Mesothelial cell of epicardium (in vitro differentiated cells): ENCODE measurements at regions not wholly inside any gene's neighbourhood (a gene's known extent, or its start where the extent isn't known, plus 50 kb on each side); places are given as distances from the start of the nearest gene placed in this dataset.
"Not testable (repeated sequence)": the region's sequence is repeated elsewhere in the genome, so short reads cannot be mapped to it uniquely, and the experiment has no call there.

Source experiments
- DNase-seq, 2 experiments: peaks; one replicate each; pipeline ENCODE4 v3.0.0; 2021; ENCODE audit warnings: low spot score in 2 of 2; ENCODE audit not compliant: unreplicated experiment in 2 of 2
- H3K27ac Mint-ChIP-seq: 2 replicates; pipeline ENCODE4 v1.8.0; 2021; ENCODE audit warnings: mixed read lengths
- H3K27me3 Mint-ChIP-seq: 2 replicates; pipeline ENCODE4 v1.8.0; 2021; ENCODE audit warnings: low read depth, mixed read lengths
- H3K36me3 Mint-ChIP-seq: 2 replicates; pipeline ENCODE4 v1.8.0; 2021; ENCODE audit warnings: mixed read lengths
- H3K4me1 Mint-ChIP-seq: 2 replicates; pipeline ENCODE4 v1.8.0; 2021; ENCODE audit warnings: mixed read lengths
- H3K4me3 Mint-ChIP-seq: 2 replicates; pipeline ENCODE4 v1.8.0; 2021; ENCODE audit warnings: mild to moderate bottlenecking, moderate library complexity, mixed read lengths
- H3K9me3 Mint-ChIP-seq: 2 replicates; pipeline ENCODE4 v1.8.0; 2021; ENCODE audit warnings: mixed read lengths
- CTCF ChIP-seq: fragments of 200-600 bp; sonication (generic); IDR thresholded peaks from one replicate; pipeline ENCODE4 v1.5.0; 2021; ENCODE audit warnings: antibody characterized with exemption; ENCODE audit not compliant: unreplicated experiment

GRCh38 chrX:23458957-23459356 lies 124.3 kb downstream of the PTCHD1 start:
- not testable (repeated sequence) for H3K27ac Mint-ChIP-seq, H3K36me3 Mint-ChIP-seq, H3K4me3 Mint-ChIP-seq, DNase-seq, H3K4me1 Mint-ChIP-seq, H3K27me3 Mint-ChIP-seq
- H3K9me3 Mint-ChIP-seq, result peaks cover 54% of the 10 kb centered on the region

- Mint-ChIP-seq H3K4me3 (no peak overlapping the region), H3K4me1 (no peaks in the 10 kb centered on the region), H3K9me3 (peaks cover 68% of the 10 kb centered on the region), H3K27me3 (no peaks in the 10 kb centered on the region), H3K36me3 (peaks cover 5% of the 10 kb centered on the region), H3K27ac (no peak overlapping the region)
- DNase-seq, result no peak
- no peak for TF ChIP-seq CTCF
These were observed 130.6 kb downstream of the PTCHD1 start for GRCh38 chrX:23465105-23465791.

- no peaks in the 10 kb centered on the region for H3K27me3 Mint-ChIP-seq
- H3K27ac Mint-ChIP-seq, result no peak overlapping the region
- peaks cover 70% of the 10 kb centered on the region for H3K9me3 Mint-ChIP-seq
- H3K4me1 Mint-ChIP-seq, result no peaks in the 10 kb centered on the region
- no peak for TF ChIP-seq CTCF
- peaks cover 2% of the 10 kb centered on the region for H3K36me3 Mint-ChIP-seq
- no peak overlapping the region for H3K4me3 Mint-ChIP-seq
- no peak for DNase-seq
These were observed 131.3 kb downstream of the PTCHD1 start for GRCh38 chrX:23465985-23466384.

GRCh38 chrX:23478056-23478455 lies 143.4 kb downstream of the PTCHD1 start:
- H3K9me3 Mint-ChIP-seq, result peaks cover 40% of the 10 kb centered on the region
- no peak for DNase-seq
- H3K27me3 Mint-ChIP-seq, result peaks cover 1% of the 10 kb centered on the region
- peaks cover 2% of the 10 kb centered on the region for H3K4me1 Mint-ChIP-seq
- H3K36me3 Mint-ChIP-seq, result no peaks in the 10 kb centered on the region
- TF ChIP-seq CTCF, result no peak
- no peak overlapping the region for H3K4me3 Mint-ChIP-seq
- no peak overlapping the region for H3K27ac Mint-ChIP-seq

GRCh38 chrX:23478561-23478960 lies 143.9 kb downstream of the PTCHD1 start:
- Mint-ChIP-seq H3K36me3 (no peaks in the 10 kb centered on the region), H3K4me3 (no peak overlapping the region), H3K9me3 (peaks cover 39% of the 10 kb centered on the region), H3K27me3 (peaks cover 1% of the 10 kb centered on the region), H3K4me1 (peaks cover 2% of the 10 kb centered on the region), H3K27ac (no peak overlapping the region)
- no peak for TF ChIP-seq CTCF
- DNase-seq, result no peak

GRCh38 chrX:23482561-23482960 lies 147.9 kb downstream of the PTCHD1 start:
- no peak for TF ChIP-seq CTCF
- H3K27ac Mint-ChIP-seq, result no peak overlapping the region

More at GRCh38 chrX:23482561-23482960, 147.9 kb downstream of the PTCHD1 start:
- H3K9me3 Mint-ChIP-seq, result peaks cover 37% of the 10 kb centered on the region
- no peak overlapping the region for H3K4me3 Mint-ChIP-seq
- peaks cover 2% of the 10 kb centered on the region for H3K4me1 Mint-ChIP-seq
- H3K27me3 Mint-ChIP-seq, result no peaks in the 10 kb centered on the region
- DNase-seq, result no peak
- H3K36me3 Mint-ChIP-seq, result no peaks in the 10 kb centered on the region
